Left renal cortex interstitium (tissue), 4 donors: ENCODE measurements at regions not wholly inside any gene's neighbourhood (a gene's known extent, or its start where the extent isn't known, plus 50 kb on each side); places are given as distances from the start of the nearest gene placed in this dataset.
"Not testable (repeated sequence)": the region's sequence is repeated elsewhere in the genome, so short reads cannot be mapped to it uniquely, and the experiment has no call there.

Experiments
- DNase-seq, 4 donors: peaks; one replicate each; pipeline ENCODE4 v3.0.0-alpha.2; 2013; ENCODE audit warnings: low read depth in 4 of 4, low spot score in 2 of 4, missing footprints in 1 of 4

GRCh38 chr13:37475966-37476365, 122.6 kb downstream of the POSTN start:
- DNase-seq, result no peak

GRCh38 chr13:37475151-37475550, 123.4 kb downstream of the POSTN start:
- DNase-seq, result no peak

- DNase-seq, result no peak
Observed at GRCh38 chr13:37473035-37473434, 125.5 kb downstream of the POSTN start.

GRCh38 chr13:37472266-37472665, 126.3 kb downstream of the POSTN start:
- not testable (repeated sequence) for DNase-seq

GRCh38 chr13:37460166-37460565, 138.4 kb downstream of the POSTN start:
- DNase-seq, result no peak

- DNase-seq, result no peak
Observed at GRCh38 chr13:37457612-37458011, 141.0 kb downstream of the POSTN start.

GRCh38 chr13:37456506-37456905, 142.1 kb downstream of the POSTN start:
- no peak for DNase-seq

GRCh38 chr13:37456041-37456440, 142.5 kb downstream of the POSTN start:
- no peak for DNase-seq

- no peak for DNase-seq
Observed at GRCh38 chr13:37453246-37453645, 145.3 kb downstream of the POSTN start.

GRCh38 chr13:37450276-37450675, 148.3 kb downstream of the POSTN start:
- no peak for DNase-seq

- DNase-seq, result no peak
Observed at GRCh38 chr13:37448153-37448552, 150.4 kb downstream of the POSTN start.

- DNase-seq, result no peak
Observed at GRCh38 chr13:37446503-37446902, 152.1 kb downstream of the POSTN start.

- no peak for DNase-seq
Observed at GRCh38 chr13:37443538-37443937, 155.0 kb downstream of the POSTN start.

- no peak for DNase-seq
Observed at GRCh38 chr13:37442996-37443395, 155.6 kb downstream of the POSTN start.

- DNase-seq, result no peak
Observed at GRCh38 chr13:37435881-37436280, 162.7 kb downstream of the POSTN start.

GRCh38 chr13:37433086-37433485, 165.5 kb downstream of the POSTN start:
- DNase-seq, result no peak

GRCh38 chr13:37429976-37430375, 168.6 kb downstream of the POSTN start:
- no peak for DNase-seq

GRCh38 chr13:37427843-37428494, 170.6 kb downstream of the POSTN start:
- DNase-seq, result no peak

GRCh38 chr13:37418490-37418889, 180.1 kb downstream of the POSTN start:
- DNase-seq, result no peak

GRCh38 chr13:37417060-37417441, 181.5 kb downstream of the POSTN start:
- DNase-seq, result no peak

- DNase-seq, result no peak
Observed at GRCh38 chr13:37416291-37417059, 182.1 kb downstream of the POSTN start.

GRCh38 chr13:37413161-37413560, 185.4 kb downstream of the POSTN start:
- DNase-seq, result no peak
